SK-N-SH (cell line): ENCODE measurements at regions not wholly inside any gene's neighbourhood (a gene's known extent, or its start where the extent isn't known, plus 50 kb on each side); places are given as distances from the start of the nearest gene placed in this dataset.

Experiments used
- TF ChIP-seq, protein P1 (sequence below): IDR thresholded peaks from 2 replicates; pipeline ENCODE4 v1.6.1; 2012; ENCODE audit warnings: mild to moderate bottlenecking, low read depth, low read length, moderate library complexity
- TF ChIP-seq, protein P2 (sequence below): fragments of 200-600 bp; sonication (generic); IDR thresholded peaks from 2 replicates; pipeline ENCODE4 v1.6.1; 2017; ENCODE audit warnings: antibody characterized with exemption, mild to moderate bottlenecking, moderate library complexity
- TF ChIP-seq, protein P3 (sequence below): fragments of 150-350 bp; IDR thresholded peaks from 2 replicates; pipeline ENCODE4 v1.6.1; 2017; ENCODE audit warnings: antibody characterized with exemption, low read length, low read depth, borderline replicate concordance

DNA sequence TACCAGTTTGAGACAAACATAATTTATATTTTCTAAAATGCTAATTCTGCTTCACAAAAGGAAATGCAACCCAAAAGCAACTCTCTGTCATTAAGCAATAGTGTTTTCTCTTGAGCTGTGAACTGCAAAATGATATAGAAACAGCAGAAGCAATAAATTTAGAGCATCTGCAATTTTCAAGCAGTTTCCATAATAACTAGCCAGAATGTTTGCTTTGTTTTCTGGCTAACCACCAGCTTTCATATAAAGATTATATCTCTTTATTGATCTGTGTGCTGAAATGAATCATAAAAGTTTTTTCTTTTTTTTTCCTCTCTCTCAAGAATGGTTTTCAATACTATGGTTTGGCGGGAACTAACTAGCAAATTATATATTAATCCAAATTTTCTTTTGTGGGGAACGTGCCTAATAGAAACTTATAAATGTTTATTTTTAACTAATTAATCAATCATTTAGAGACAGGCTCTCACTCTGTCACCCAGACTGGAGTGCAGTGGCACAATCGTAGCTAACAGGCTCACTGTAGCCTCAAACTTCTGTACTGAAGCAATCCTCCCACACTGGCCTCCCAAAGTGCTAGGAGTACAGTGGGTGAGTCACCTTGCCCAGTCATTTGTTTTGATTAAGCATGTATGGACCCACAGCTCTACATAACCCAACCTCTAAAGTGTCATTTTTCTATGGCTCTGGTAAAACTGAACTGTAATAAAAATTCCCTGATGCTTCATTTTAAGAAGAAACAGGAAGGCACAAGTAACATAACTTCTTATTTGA, 830.1 kb upstream of the MGAT4C start:
- TF ChIP-seq, protein P1, sequence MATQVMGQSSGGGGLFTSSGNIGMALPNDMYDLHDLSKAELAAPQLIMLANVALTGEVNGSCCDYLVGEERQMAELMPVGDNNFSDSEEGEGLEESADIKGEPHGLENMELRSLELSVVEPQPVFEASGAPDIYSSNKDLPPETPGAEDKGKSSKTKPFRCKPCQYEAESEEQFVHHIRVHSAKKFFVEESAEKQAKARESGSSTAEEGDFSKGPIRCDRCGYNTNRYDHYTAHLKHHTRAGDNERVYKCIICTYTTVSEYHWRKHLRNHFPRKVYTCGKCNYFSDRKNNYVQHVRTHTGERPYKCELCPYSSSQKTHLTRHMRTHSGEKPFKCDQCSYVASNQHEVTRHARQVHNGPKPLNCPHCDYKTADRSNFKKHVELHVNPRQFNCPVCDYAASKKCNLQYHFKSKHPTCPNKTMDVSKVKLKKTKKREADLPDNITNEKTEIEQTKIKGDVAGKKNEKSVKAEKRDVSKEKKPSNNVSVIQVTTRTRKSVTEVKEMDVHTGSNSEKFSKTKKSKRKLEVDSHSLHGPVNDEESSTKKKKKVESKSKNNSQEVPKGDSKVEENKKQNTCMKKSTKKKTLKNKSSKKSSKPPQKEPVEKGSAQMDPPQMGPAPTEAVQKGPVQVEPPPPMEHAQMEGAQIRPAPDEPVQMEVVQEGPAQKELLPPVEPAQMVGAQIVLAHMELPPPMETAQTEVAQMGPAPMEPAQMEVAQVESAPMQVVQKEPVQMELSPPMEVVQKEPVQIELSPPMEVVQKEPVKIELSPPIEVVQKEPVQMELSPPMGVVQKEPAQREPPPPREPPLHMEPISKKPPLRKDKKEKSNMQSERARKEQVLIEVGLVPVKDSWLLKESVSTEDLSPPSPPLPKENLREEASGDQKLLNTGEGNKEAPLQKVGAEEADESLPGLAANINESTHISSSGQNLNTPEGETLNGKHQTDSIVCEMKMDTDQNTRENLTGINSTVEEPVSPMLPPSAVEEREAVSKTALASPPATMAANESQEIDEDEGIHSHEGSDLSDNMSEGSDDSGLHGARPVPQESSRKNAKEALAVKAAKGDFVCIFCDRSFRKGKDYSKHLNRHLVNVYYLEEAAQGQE, result no peak
- TF ChIP-seq, protein P2, sequence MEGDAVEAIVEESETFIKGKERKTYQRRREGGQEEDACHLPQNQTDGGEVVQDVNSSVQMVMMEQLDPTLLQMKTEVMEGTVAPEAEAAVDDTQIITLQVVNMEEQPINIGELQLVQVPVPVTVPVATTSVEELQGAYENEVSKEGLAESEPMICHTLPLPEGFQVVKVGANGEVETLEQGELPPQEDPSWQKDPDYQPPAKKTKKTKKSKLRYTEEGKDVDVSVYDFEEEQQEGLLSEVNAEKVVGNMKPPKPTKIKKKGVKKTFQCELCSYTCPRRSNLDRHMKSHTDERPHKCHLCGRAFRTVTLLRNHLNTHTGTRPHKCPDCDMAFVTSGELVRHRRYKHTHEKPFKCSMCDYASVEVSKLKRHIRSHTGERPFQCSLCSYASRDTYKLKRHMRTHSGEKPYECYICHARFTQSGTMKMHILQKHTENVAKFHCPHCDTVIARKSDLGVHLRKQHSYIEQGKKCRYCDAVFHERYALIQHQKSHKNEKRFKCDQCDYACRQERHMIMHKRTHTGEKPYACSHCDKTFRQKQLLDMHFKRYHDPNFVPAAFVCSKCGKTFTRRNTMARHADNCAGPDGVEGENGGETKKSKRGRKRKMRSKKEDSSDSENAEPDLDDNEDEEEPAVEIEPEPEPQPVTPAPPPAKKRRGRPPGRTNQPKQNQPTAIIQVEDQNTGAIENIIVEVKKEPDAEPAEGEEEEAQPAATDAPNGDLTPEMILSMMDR, result no peak
- TF ChIP-seq, protein P3, sequence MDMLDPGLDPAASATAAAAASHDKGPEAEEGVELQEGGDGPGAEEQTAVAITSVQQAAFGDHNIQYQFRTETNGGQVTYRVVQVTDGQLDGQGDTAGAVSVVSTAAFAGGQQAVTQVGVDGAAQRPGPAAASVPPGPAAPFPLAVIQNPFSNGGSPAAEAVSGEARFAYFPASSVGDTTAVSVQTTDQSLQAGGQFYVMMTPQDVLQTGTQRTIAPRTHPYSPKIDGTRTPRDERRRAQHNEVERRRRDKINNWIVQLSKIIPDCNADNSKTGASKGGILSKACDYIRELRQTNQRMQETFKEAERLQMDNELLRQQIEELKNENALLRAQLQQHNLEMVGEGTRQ, result no peak
